ENCODE measurements at regions not wholly inside any gene's neighbourhood (a gene's known extent, or its start where the extent isn't known, plus 50 kb on each side); places are given as distances from the start of the nearest gene placed in this dataset.
"Not testable (repeated sequence)": the region's sequence is repeated elsewhere in the genome, so short reads cannot be mapped to it uniquely, and the experiment has no call there.

- Histone ChIP-seq H3K9me3 (no peaks in the 10 kb centered on the region), H3K27me3 (peaks cover 0 to 8% (median 0%) of the 10 kb centered on the region in 4 donors), H3K36me3 (no peaks in the 10 kb centered on the region), H3K27ac (replicated peaks in 1 of 4) (no peak overlapping the region), H3K4me3 (no peak overlapping the region), H3K4me1 (peaks cover 20% of the 10 kb centered on the region in 4 donors)
- no peak for DNase-seq (ENCODE audit: extremely low spot score)
- intact Hi-C loops (cut with DNase I): no loop called here
- no peak for TF ChIP-seq EP300 (IDR thresholded peaks at IDR 0.05)
- TF ChIP-seq POLR2AphosphoS5 (IDR thresholded peaks at IDR 0.05): no peak
- TF ChIP-seq POLR2A (IDR thresholded peaks at IDR 0.05; ENCODE audit: low read depth): no peak
- TF ChIP-seq CTCF (IDR thresholded peaks at IDR 0.05): no peak
- WGBS: 68% methylated on average over 2 of the region's 2 CpGs
These were observed 205.2 kb downstream of the MATN1 start for GRCh38 chr1:30518186-30518585.

GRCh38 chr1:30517666-30518065 lies 205.7 kb downstream of the MATN1 start:
- H3K27ac ChIP-seq (replicated peaks in 1 of 4); DNase-seq (ENCODE audit: extremely low spot score); H3K9me3 ChIP-seq; H3K36me3 ChIP-seq; intact Hi-C loops (cut with DNase I); H3K4me3 ChIP-seq: not testable (repeated sequence)
- 85% methylated on average over 4 of the region's 6 CpGs for WGBS
- Histone ChIP-seq H3K27me3 (peaks cover 0 to 11% (median 0%) of the 10 kb centered on the region in 4 donors), H3K4me1 (peaks cover 14 to 15% (median 15%) of the 10 kb centered on the region in 4 donors)

GRCh38 chr1:30517241-30517640 lies 206.1 kb downstream of the MATN1 start:
- H3K4me3 ChIP-seq; H3K27ac ChIP-seq (replicated peaks in 1 of 4); H3K36me3 ChIP-seq; DNase-seq (ENCODE audit: extremely low spot score); H3K9me3 ChIP-seq; intact Hi-C loops (cut with DNase I): not testable (repeated sequence)
- H3K4me1 ChIP-seq: peaks cover 10 to 12% (median 11%) of the 10 kb centered on the region in 4 donors
- 74% methylated on average over 7 of the region's 7 CpGs for WGBS
- peaks cover 0 to 11% (median 0%) of the 10 kb centered on the region in 4 donors for H3K27me3 ChIP-seq

- WGBS: 83% methylated on average over 4 of the region's 4 CpGs
- intact Hi-C loops (cut with DNase I): no loop called here
- Histone ChIP-seq H3K4me1 (peaks cover 3 to 4% (median 3%) of the 10 kb centered on the region in 4 donors), H3K36me3 (no peaks in the 10 kb centered on the region), H3K4me3 (no peak overlapping the region), H3K27ac (replicated peaks in 1 of 4) (no peak overlapping the region), H3K9me3 (no peaks in the 10 kb centered on the region), H3K27me3 (peaks cover 0 to 11% (median 0%) of the 10 kb centered on the region in 4 donors)
- no peak for DNase-seq (ENCODE audit: extremely low spot score)
- TF ChIP-seq EP300 (IDR thresholded peaks at IDR 0.05) (no peak), POLR2AphosphoS5 (IDR thresholded peaks at IDR 0.05) (no peak), POLR2A (IDR thresholded peaks at IDR 0.05; ENCODE audit: low read depth) (no peak), CTCF (IDR thresholded peaks at IDR 0.05) (no peak)
These were observed 206.9 kb downstream of the MATN1 start for GRCh38 chr1:30516485-30516858.

GRCh38 chr1:30515755-30516484 lies 207.5 kb downstream of the MATN1 start:
- H3K27me3 ChIP-seq: peaks cover 0 to 11% (median 0%) of the 10 kb centered on the region in 4 donors
- 69% methylated on average over 10 of the region's 10 CpGs for WGBS
- DNase-seq (ENCODE audit: extremely low spot score): no peak
- no peak overlapping the region for H3K27ac ChIP-seq (replicated peaks in 1 of 4)
- H3K36me3 ChIP-seq: no peaks in the 10 kb centered on the region
- H3K4me3 ChIP-seq: no peak overlapping the region
- no peaks in the 10 kb centered on the region for H3K4me1 ChIP-seq
- intact Hi-C loops (cut with DNase I): no loop called here
- no peaks in the 10 kb centered on the region for H3K9me3 ChIP-seq
- TF ChIP-seq POLR2AphosphoS5 (IDR thresholded peaks at IDR 0.05) (no peak), CTCF (IDR thresholded peaks at IDR 0.05) (no peak), POLR2A (IDR thresholded peaks at IDR 0.05; ENCODE audit: low read depth) (no peak), EP300 (IDR thresholded peaks at IDR 0.05) (no peak)

GRCh38 chr1:30514945-30515344 lies 208.4 kb downstream of the MATN1 start:
- Histone ChIP-seq H3K27me3 (peaks cover 0 to 10% (median 0%) of the 10 kb centered on the region in 4 donors), H3K27ac (replicated peaks in 1 of 4) (no peak overlapping the region), H3K4me1 (no peaks in the 10 kb centered on the region), H3K36me3 (no peaks in the 10 kb centered on the region), H3K9me3 (no peaks in the 10 kb centered on the region), H3K4me3 (no peak overlapping the region)
- DNase-seq (ENCODE audit: extremely low spot score): no peak
- TF ChIP-seq CTCF (IDR thresholded peaks at IDR 0.05) (no peak), EP300 (IDR thresholded peaks at IDR 0.05) (no peak), POLR2AphosphoS5 (IDR thresholded peaks at IDR 0.05) (no peak), POLR2A (IDR thresholded peaks at IDR 0.05; ENCODE audit: low read depth) (no peak)
- intact Hi-C loops (cut with DNase I): no loop called here
- 63% methylated on average over 3 of the region's 3 CpGs for WGBS

Data from esophagus muscularis mucosa (tissue), 4 donors.